ENCODE measurements at regions not wholly inside any gene's neighbourhood (a gene's known extent, or its start where the extent isn't known, plus 50 kb on each side); places are given as distances from the start of the nearest gene placed in this dataset.

DNA sequence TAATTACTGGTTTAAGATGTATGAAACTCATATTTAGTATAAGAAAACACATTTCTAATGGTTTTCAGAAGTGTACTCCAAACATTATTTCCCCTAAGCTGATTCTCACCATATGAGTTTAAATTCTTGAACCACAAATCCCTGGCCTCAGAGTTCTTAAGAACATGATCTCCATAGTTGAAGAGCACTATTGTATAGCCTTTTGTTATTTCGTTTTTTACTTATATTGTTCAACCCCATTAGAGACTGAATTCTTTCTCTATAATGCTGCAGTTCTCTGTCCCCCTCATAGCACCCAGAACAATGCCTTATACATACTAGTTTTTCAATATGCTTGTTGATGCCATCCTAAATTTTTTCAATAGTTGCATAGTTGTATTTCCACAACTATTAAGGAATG, 85.5 kb upstream of the TMEM17 start:
- TF ChIP-seq, protein P1, sequence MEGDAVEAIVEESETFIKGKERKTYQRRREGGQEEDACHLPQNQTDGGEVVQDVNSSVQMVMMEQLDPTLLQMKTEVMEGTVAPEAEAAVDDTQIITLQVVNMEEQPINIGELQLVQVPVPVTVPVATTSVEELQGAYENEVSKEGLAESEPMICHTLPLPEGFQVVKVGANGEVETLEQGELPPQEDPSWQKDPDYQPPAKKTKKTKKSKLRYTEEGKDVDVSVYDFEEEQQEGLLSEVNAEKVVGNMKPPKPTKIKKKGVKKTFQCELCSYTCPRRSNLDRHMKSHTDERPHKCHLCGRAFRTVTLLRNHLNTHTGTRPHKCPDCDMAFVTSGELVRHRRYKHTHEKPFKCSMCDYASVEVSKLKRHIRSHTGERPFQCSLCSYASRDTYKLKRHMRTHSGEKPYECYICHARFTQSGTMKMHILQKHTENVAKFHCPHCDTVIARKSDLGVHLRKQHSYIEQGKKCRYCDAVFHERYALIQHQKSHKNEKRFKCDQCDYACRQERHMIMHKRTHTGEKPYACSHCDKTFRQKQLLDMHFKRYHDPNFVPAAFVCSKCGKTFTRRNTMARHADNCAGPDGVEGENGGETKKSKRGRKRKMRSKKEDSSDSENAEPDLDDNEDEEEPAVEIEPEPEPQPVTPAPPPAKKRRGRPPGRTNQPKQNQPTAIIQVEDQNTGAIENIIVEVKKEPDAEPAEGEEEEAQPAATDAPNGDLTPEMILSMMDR (conservative IDR thresholded peaks at IDR 0.05 in 1 of 2, IDR thresholded peaks at IDR 0.05 in 1 of 2; ENCODE audit: extremely low read depth in 1 of 2, insufficient read depth in 1 of 2, low read depth in 1 of 2, low read length in 2 of 2), result no peak
- no peak for TF ChIP-seq EZH2 (IDR thresholded peaks at IDR 0.05; ENCODE audit: borderline replicate concordance, low read length)

All from mammary epithelial cell (primary cell).